Brain microvascular endothelial cell (primary cell): ENCODE measurements at regions not wholly inside any gene's neighbourhood (a gene's known extent, or its start where the extent isn't known, plus 50 kb on each side); places are given as distances from the start of the nearest gene placed in this dataset.
A peak's percentile ranks its signal among the peaks of the same experiment; 100 is the strongest.

Experiments used
- DNase-seq: peaks from one replicate; pipeline ENCODE4 v3.0.0-alpha.2; 2020
- H3K27ac ChIP-seq: fragments of 250-450 bp; sonication (Bioruptor Pico); 2 replicates; pipeline ENCODE4 v1.5.1; 2020; ENCODE audit warnings: mild to moderate bottlenecking, moderate library complexity
- H3K27me3 ChIP-seq: fragments of 250-450 bp; sonication (Bioruptor Pico); replicated peaks from 2 replicates; pipeline ENCODE4 v1.5.1; 2020; ENCODE audit warnings: mild to moderate bottlenecking
- H3K36me3 ChIP-seq: fragments of 250-450 bp; sonication (Bioruptor Pico); replicated peaks from 2 replicates; pipeline ENCODE4 v1.5.1; 2020; ENCODE audit warnings: mild to moderate bottlenecking
- H3K4me3 ChIP-seq: 2 replicates; pipeline ENCODE4 v1.5.1; 2011; ENCODE audit warnings: low read depth, mild to moderate bottlenecking, control low read depth, low read length, moderate library complexity
- in situ Hi-C: cut with HindIII; loops from 2 replicates; pipeline ENCODE4 v1.10.0; 2017; ENCODE audit warnings: low sequenced_read_pairs, low pct_ligation_motif_present
- TF ChIP-seq, protein P1 (sequence below): IDR thresholded peaks from 2 replicates; pipeline ENCODE4 v1.5.1; 2011; ENCODE audit warnings: low read depth, mild to moderate bottlenecking, moderate library complexity, low read length, control low read depth, inconsistent platforms; ENCODE audit errors: missing control alignments

- Histone ChIP-seq H3K36me3 (no peaks in the 10 kb centered on the region), H3K27ac (no peak overlapping the region), H3K27me3 (no peaks in the 10 kb centered on the region), H3K4me3 (no peak overlapping the region)
- no peak for DNase-seq
- in situ Hi-C loops = no loop called here
- TF ChIP-seq, protein P1, sequence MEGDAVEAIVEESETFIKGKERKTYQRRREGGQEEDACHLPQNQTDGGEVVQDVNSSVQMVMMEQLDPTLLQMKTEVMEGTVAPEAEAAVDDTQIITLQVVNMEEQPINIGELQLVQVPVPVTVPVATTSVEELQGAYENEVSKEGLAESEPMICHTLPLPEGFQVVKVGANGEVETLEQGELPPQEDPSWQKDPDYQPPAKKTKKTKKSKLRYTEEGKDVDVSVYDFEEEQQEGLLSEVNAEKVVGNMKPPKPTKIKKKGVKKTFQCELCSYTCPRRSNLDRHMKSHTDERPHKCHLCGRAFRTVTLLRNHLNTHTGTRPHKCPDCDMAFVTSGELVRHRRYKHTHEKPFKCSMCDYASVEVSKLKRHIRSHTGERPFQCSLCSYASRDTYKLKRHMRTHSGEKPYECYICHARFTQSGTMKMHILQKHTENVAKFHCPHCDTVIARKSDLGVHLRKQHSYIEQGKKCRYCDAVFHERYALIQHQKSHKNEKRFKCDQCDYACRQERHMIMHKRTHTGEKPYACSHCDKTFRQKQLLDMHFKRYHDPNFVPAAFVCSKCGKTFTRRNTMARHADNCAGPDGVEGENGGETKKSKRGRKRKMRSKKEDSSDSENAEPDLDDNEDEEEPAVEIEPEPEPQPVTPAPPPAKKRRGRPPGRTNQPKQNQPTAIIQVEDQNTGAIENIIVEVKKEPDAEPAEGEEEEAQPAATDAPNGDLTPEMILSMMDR = no peak
These were observed 1221.1 kb upstream of the CELF2 start for GRCh38 chr10:9796564-9796963.

GRCh38 chr10:9800011-9800410 is 1217.7 kb upstream of the CELF2 start:
- Histone ChIP-seq H3K27me3 (no peaks in the 10 kb centered on the region), H3K36me3 (no peaks in the 10 kb centered on the region), H3K4me3 (no peak overlapping the region), H3K27ac (no peak overlapping the region)
- in situ Hi-C loops = no loop called here
- TF ChIP-seq, protein P1 = no peak
- DNase-seq = no peak

DNA sequence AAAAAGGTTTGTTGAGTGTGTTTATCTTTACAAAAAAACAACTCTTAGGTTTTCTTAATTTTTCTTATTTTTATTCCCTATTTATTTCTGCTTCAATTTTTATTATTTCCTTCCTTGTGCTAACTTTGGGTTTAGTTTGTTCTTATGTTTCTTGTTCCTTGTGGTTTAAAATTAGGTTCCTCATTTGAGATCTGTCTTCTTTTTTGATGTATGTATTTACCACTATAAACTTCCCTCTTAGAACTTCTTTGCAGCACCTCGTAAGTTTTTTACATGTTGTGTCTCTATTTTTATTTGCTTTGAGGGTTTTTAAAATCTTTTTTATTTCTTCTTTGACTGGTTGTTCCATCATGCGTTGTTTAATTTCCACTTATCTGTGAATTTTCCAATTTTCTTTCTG is 1217.1 kb upstream of the CELF2 start:
- no peak for DNase-seq
- Histone ChIP-seq H3K27me3 (no peaks in the 10 kb centered on the region), H3K27ac (no peak overlapping the region), H3K4me3 (no peak overlapping the region), H3K36me3 (no peaks in the 10 kb centered on the region)
- TF ChIP-seq, protein P1 = no peak
- in situ Hi-C loops = no loop called here

DNA sequence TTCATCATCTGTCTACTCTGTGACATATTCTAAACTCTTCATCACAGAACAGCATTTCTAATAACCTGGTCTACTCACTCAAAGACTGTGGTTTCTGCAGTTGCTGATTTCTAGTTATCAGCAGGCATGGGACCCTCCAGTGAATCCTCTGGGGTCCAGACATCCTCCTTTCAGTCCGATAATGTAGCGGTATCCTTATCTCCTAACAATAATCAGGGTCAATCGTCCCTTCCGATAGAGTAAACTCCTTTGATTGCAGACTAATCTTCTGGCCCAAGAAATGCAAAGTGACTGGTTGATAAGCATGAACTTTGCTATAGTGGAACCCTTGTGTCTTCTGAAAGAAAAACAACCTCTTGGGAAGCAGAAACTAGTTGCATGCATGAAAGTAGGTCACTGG is 1209.8 kb upstream of the CELF2 start:
- DNase-seq = no peak
- in situ Hi-C loops = no loop called here
- H3K27me3 ChIP-seq = no peaks in the 10 kb centered on the region
- TF ChIP-seq, protein P1 = no peak
- no peak overlapping the region for H3K27ac ChIP-seq
- H3K36me3 ChIP-seq = no peaks in the 10 kb centered on the region
- no peak overlapping the region for H3K4me3 ChIP-seq

DNA sequence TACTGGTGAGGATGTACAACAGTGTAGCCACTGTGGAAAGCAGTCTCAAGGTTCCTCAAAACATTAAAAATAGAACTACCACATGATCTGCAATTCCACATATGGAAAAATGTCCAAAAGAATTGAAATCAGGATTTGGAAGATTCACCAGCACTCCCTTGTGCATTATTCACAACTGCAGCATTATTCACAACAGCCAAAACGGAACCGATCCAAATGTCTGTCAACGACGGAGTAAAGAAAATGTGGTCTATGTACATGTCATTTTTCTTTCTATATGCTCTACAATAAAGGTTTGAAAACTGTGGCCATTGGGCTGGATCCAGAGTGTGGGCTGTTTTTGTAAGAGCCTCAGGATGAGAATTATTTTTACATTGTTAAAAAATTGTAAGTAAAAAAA is 1206.1 kb upstream of the CELF2 start:
- Histone ChIP-seq H3K36me3 (no peaks in the 10 kb centered on the region), H3K4me3 (no peak overlapping the region), H3K27ac (no peak overlapping the region), H3K27me3 (no peaks in the 10 kb centered on the region)
- TF ChIP-seq, protein P1 = no peak
- DNase-seq = no peak
- in situ Hi-C loops = no loop called here

DNA sequence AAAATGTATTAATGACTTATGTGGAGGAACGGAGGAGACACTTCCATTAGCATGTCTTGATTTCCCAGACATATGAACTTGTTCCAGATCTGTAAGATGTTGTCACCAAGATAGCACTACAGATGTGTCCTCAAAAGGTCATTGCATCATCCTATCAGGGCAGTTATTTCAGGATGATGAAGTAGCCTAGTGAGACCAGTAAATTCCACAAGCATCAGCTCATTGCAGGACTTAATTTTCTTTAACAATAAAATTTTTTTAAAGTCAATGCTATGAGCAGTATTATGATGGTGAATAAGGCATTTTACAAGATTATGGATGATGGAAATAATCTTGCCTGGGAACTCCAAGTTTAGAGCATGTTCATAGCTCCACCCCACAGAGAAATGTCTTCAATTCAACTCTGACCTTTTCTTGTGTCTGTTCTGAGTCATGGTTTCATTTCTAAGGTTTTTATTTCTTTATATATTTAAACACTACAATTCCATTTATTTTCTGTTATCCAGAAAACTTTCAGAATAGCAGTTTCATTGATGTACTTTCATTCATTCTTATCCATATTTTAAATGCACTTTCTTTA is 1203.3 kb upstream of the CELF2 start:
- Histone ChIP-seq H3K36me3 (no peaks in the 10 kb centered on the region), H3K27ac (peak overlapping the region; percentile 56), H3K4me3 (no peak overlapping the region), H3K27me3 (no peaks in the 10 kb centered on the region)
- TF ChIP-seq, protein P1 = no peak
- in situ Hi-C loops = no loop called here
- peak; percentile 71 for DNase-seq
